ENCODE measurements at regions not wholly inside any gene's neighbourhood (a gene's known extent, or its start where the extent isn't known, plus 50 kb on each side); places are given as distances from the start of the nearest gene placed in this dataset.
"Not testable (repeated sequence)": the region's sequence is repeated elsewhere in the genome, so short reads cannot be mapped to it uniquely, and the experiment has no call there.

DNA sequence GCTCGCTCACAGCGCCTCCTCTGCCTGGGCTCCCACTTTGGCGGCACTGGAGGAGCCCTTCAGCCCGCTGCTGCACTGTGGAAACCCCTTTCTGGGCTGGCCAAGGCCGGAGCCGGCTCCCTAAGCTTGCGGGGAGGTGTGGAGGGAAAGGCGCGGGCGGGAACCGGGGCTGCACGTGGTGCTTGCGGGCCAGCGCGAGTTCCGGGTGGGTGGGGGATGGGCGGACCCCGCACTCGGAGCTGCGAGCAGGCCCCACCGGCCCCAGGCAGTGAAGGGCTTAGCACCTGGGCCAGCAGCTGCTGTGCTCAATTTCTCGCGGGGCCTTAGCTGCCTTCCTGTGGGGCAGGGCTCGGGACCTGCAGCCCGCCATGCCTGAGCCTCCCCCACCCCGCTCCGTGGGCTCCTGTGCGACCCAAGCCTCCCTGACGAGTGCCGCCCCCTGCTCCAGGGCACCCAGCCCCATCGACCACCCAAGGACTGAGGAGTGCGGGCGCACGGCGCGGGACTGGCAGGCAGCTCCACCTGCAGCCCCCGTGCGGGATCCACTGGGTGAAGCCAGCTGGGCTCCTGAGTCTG is 721.0 kb upstream of the NRP1 start:
- not testable (repeated sequence) for TF ChIP-seq ZNF274 (IDR thresholded peaks at IDR 0.05; ENCODE audit: low read depth, low read length); YY1 (IDR thresholded peaks at IDR 0.05; ENCODE audit: insufficient read depth, insufficient read length); SUZ12 (IDR thresholded peaks at IDR 0.05; ENCODE audit: extremely low read depth, insufficient read depth, insufficient read length)

All from NT2/D1 (cell line).